ENCODE measurements at regions not wholly inside any gene's neighbourhood (a gene's known extent, or its start where the extent isn't known, plus 50 kb on each side); places are given as distances from the start of the nearest gene placed in this dataset.

DNA sequence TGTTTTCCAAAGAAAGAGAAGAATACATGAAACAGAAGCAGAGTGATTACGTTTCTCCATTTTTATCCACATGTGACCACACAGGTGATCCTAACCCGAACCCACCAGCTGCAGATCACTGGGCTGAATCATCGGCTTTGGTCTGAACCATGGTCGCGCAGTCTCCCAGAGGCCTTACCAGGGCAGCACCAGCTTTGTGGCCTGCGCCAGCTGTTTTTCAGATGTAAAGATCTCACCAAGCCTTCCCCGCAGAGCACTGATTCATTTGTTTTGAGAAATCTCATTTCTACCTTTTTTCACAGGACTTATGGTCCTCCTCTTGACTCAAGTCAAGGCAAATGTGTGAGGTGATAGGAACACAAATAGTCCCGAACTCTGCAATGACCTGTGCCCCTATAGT lies 207.0 kb upstream of the PPP2R2D start:
- no peak for ATAC-seq
- TF ChIP-seq, protein P1, sequence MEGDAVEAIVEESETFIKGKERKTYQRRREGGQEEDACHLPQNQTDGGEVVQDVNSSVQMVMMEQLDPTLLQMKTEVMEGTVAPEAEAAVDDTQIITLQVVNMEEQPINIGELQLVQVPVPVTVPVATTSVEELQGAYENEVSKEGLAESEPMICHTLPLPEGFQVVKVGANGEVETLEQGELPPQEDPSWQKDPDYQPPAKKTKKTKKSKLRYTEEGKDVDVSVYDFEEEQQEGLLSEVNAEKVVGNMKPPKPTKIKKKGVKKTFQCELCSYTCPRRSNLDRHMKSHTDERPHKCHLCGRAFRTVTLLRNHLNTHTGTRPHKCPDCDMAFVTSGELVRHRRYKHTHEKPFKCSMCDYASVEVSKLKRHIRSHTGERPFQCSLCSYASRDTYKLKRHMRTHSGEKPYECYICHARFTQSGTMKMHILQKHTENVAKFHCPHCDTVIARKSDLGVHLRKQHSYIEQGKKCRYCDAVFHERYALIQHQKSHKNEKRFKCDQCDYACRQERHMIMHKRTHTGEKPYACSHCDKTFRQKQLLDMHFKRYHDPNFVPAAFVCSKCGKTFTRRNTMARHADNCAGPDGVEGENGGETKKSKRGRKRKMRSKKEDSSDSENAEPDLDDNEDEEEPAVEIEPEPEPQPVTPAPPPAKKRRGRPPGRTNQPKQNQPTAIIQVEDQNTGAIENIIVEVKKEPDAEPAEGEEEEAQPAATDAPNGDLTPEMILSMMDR (IDR thresholded peaks at IDR 0.05): no peak

DNA sequence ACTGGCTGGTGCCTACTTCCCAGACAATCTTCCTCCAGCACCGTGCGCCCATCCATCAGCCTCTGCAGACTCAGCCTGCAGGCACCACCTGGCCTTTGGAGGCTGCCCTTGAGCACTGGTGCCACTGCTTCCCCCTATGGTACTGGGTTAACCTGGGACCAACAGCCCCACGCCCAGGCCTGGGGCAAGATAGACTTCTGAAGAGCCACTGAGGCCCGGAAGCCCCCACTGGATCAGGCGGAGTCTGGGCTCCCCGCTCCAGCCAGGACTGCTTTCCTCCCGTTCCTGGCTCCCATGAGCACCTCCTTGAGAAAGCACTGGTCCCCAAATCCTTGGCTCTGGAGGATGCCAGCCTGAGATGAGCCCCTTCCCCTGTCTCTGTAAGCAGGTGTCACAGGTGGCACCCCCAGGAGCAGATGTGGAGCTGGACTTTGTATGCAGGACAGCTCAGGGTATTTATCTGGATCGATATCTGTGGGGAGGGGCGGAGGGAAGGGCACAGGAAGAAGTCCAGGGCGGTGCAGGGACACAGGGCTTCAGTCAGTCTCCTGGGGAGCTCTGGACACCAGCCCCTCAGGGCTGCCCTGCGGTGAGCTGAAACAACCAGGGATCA lies 206.5 kb upstream of the PPP2R2D start:
- ATAC-seq (no peak), DNase-seq (no peak)
- TF ChIP-seq, protein P1 (IDR thresholded peaks at IDR 0.05): no peak
- Histone ChIP-seq H3K4me3 (no peak overlapping the region), H3K36me3 (ENCODE audit: low read depth) (no peaks in the 10 kb centered on the region), H3K4me1 (ENCODE audit: low read depth) (no peaks in the 10 kb centered on the region), H3K9me3 (no peaks in the 10 kb centered on the region)
- intact Hi-C loops (cut with DNase I, micrococcal nuclease): no loop called here

More for the DNA sequence above, 207.0 kb upstream of the PPP2R2D start:
- Histone ChIP-seq H3K4me3 (no peak overlapping the region), H3K36me3 (ENCODE audit: low read depth) (no peaks in the 10 kb centered on the region), H3K4me1 (ENCODE audit: low read depth) (no peaks in the 10 kb centered on the region), H3K9me3 (no peaks in the 10 kb centered on the region)
- DNase-seq: no peak
- intact Hi-C loops (cut with DNase I, micrococcal nuclease): no loop called here

DNA sequence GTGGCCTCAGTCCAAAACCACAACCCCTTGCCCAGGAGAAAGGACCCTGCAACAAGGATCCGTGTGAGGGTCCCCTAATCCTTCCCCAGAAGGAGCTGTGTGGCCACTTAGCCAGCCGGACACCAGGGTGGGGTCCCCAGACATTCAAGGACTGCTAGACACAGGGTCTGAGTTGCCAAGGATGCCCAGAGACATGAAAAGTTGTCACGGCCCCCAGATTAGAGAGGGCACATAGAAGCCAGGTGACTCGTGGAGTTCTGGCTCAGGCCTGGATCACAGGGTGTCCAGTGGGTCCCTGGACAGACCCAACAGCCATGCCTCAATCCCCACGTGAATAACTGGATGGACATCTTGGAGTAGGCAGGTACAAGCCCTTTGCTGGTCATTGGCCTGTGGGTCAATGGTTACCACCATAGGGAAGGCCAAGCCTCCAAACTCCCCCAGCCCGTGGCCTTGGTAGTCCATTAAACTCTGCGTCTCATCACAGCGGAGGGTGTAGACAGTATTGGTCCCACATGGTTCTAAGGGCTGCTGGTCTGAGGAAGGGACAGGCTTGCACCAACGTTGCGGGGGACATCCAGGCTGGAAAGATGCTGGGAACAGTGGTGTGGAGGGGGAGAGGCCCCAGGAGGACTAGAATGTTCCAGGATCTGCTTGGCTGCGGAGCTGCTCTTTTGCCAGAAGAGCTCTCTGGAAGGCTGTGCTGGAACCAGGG lies 205.9 kb upstream of the PPP2R2D start:
- DNase-seq (no peak), ATAC-seq (no peak)
- Histone ChIP-seq H3K9me3 (no peaks in the 10 kb centered on the region), H3K36me3 (ENCODE audit: low read depth) (no peaks in the 10 kb centered on the region), H3K4me3 (no peak overlapping the region), H3K4me1 (ENCODE audit: low read depth) (no peaks in the 10 kb centered on the region)
- TF ChIP-seq, protein P1 (IDR thresholded peaks at IDR 0.05): no peak
- intact Hi-C loops (cut with DNase I, micrococcal nuclease): no loop called here

DNA sequence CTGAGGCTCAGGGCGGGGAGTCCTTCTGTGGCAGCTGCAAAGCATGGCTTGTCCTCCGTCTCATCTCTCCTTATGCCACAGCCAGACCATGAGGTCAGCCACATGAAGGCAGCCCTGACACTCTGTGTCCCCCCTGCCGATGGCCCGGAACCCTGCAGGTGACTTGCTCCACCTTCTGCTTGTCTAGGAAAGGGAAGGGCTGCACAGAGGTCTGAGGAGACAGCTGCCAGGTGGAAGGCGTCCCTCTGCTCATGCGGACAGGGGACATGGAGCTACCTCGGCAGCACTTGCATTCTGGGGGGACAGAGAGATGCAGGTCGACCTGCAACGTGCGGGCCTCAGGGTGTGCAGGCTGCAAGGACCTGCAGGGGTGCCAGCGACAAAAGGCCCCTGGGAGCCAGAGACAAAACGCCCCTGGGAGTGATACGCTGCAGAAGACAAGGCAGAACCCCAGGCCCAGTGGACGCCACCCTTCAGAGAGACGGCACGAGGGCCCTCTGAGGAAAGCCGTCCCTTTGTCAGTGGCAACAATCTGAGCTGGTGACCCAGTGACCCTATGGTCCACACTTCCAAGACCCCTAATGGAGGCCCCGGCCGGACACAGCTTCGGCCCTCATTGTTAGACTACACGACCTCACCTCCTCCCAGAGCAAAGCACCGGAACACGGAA lies 205.2 kb upstream of the PPP2R2D start:
- no peak for ATAC-seq
- H3K36me3 ChIP-seq (ENCODE audit: low read depth): no peaks in the 10 kb centered on the region
- no peak for DNase-seq
- H3K4me3 ChIP-seq: no peak overlapping the region
- intact Hi-C loops (cut with DNase I, micrococcal nuclease): no loop called here
- no peaks in the 10 kb centered on the region for H3K4me1 ChIP-seq (ENCODE audit: low read depth)
- H3K9me3 ChIP-seq: no peaks in the 10 kb centered on the region
- TF ChIP-seq, protein P1 (IDR thresholded peaks at IDR 0.05): no peak

DNA sequence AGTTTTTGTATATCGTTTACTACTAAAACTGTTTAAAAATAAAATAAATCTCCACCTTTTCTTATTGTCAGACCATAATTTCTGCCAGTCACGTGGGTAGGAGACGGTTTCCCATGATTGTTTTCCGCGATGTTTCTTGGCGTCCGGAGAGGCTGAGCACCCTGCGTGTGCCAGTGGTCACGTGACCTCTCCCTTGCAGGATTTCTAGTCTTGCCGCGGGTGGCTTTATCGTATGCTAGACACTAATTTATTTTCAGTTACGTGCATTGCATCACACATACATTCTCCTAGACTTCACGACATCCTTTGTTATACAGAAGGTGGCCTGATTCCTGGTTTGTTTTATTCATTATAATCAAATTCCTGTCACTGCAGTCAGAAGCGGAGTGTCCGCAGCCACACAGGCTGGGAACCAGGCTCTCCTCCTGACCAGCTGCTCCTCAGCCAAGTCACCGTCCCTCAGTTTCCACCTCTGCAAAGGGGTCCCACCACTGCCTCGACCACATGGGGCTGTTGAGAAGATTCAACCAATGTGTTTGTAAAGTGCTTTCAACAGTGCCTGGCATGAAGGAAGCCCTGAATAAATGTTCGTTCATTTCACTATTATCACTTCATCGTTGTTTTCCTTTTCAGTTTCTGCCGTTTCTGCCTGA lies 203.2 kb upstream of the PPP2R2D start:
- Histone ChIP-seq H3K4me3 (no peak overlapping the region), H3K9me3 (no peaks in the 10 kb centered on the region), H3K36me3 (ENCODE audit: low read depth) (no peaks in the 10 kb centered on the region), H3K4me1 (ENCODE audit: low read depth) (no peaks in the 10 kb centered on the region)
- TF ChIP-seq, protein P1 (IDR thresholded peaks at IDR 0.05): no peak
- intact Hi-C loops (cut with DNase I, micrococcal nuclease): no loop called here
- peak in 1 of 3 donors; percentile 9 for DNase-seq
- peak; percentile 46 for ATAC-seq

Data from mucosa of descending colon (tissue), 3 donors.